NB4 (cell line): ENCODE measurements at regions not wholly inside any gene's neighbourhood (a gene's known extent, or its start where the extent isn't known, plus 50 kb on each side); places are given as distances from the start of the nearest gene placed in this dataset.

Source experiments
- DNase-seq: peaks from one replicate; pipeline ENCODE4 v3.0.0; 2010; ENCODE audit warnings: low read depth
- H3K4me3 ChIP-seq: one replicate; pipeline ENCODE4 v1.5.1; 2011; ENCODE audit warnings: mild to moderate bottlenecking, low read depth, low read length, moderate library complexity
- CTCF ChIP-seq: IDR thresholded peaks from one replicate; pipeline ENCODE4 v1.5.1; 2012; ENCODE audit warnings: low read depth, low read length
- MAX ChIP-seq: IDR thresholded peaks from 2 replicates; pipeline ENCODE4 v1.6.1; 2011; ENCODE audit warnings: low read depth, low read length
- MYC ChIP-seq: IDR thresholded peaks from 2 replicates; pipeline ENCODE4 v1.6.1; 2011; ENCODE audit warnings: low read depth, low read length
- POLR2A ChIP-seq: IDR thresholded peaks from 2 replicates; pipeline ENCODE4 v1.6.1; 2011; ENCODE audit warnings: mild to moderate bottlenecking; ENCODE audit not compliant: insufficient read length; ENCODE audit errors: extremely low read depth

GRCh38 chrX:3468031-3468430 lies 121.6 kb upstream of the MXRA5 start:
- no peak for TF ChIP-seq CTCF
- no peak for TF ChIP-seq MYC
- no peak for TF ChIP-seq MAX
- TF ChIP-seq POLR2A: no peak
- no peak overlapping the region for H3K4me3 ChIP-seq
- DNase-seq: no peak

- H3K4me3 ChIP-seq: no peak overlapping the region
- DNase-seq: no peak
- no peak for TF ChIP-seq CTCF
These were observed 118.6 kb upstream of the MXRA5 start for GRCh38 chrX:3465017-3465416.

- no peak for DNase-seq
- H3K4me3 ChIP-seq: no peak overlapping the region
- TF ChIP-seq MYC (no peak), CTCF (no peak), POLR2A (no peak), MAX (no peak)
These were observed 115.7 kb upstream of the MXRA5 start for GRCh38 chrX:3462166-3462508.

GRCh38 chrX:3461397-3462165 lies 115.1 kb upstream of the MXRA5 start:
- TF ChIP-seq MAX (no peak), CTCF (no peak)
- no peak overlapping the region for H3K4me3 ChIP-seq
- DNase-seq: peak; percentile 5

GRCh38 chrX:3455796-3456195 lies 109.3 kb upstream of the MXRA5 start:
- no peak for DNase-seq
- TF ChIP-seq POLR2A: no peak
- TF ChIP-seq MAX: no peak
- no peak for TF ChIP-seq CTCF
- TF ChIP-seq MYC: no peak
- H3K4me3 ChIP-seq: no peak overlapping the region

GRCh38 chrX:3451571-3451970 lies 105.1 kb upstream of the MXRA5 start:
- TF ChIP-seq POLR2A (no peak), CTCF (no peak), MAX (no peak), MYC (no peak)
- DNase-seq: no peak
- H3K4me3 ChIP-seq: no peak overlapping the region
